ENCODE measurements at regions not wholly inside any gene's neighbourhood (a gene's known extent, or its start where the extent isn't known, plus 50 kb on each side); places are given as distances from the start of the nearest gene placed in this dataset.

DNA sequence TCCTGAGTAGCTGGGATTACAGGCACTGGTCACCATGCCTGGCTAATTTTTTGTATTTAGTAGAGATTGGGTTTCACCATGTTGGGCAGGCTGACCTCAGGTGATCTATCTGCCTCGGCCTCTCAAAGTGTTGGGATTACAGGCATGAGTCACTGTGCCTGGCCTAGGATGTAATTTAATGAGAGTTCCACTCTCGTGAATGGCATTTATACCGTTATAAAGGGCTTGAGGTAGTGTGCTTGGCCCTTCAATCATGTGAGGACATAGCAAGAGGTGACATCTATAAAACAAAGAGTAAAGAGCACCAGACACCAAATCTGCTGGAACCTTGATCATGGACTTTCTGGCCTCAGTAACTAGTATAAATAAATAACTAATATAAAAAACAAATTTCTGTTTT is 93.5 kb upstream of the PPP1R9A start:
- DNase-seq = no peak

DNA sequence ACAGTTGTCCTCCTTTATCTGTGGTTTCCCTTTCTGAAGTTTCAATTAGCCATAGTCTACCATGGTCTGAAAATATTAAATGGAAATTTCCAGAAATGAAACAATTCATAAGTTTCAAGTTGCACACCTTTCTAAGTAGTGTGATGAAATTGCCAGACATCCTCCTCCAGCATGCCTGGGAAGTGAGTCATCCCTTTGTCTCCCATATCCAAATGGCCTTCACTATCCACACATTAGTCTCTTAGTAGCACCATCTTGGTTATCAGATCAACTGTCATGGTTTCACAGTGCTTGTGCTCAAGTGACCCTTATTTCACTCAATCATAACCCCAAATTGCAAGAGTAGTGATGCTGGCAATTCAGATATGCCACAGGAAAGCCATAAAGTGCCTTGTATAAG is 83.4 kb upstream of the PPP1R9A start:
- no peak for DNase-seq

DNA sequence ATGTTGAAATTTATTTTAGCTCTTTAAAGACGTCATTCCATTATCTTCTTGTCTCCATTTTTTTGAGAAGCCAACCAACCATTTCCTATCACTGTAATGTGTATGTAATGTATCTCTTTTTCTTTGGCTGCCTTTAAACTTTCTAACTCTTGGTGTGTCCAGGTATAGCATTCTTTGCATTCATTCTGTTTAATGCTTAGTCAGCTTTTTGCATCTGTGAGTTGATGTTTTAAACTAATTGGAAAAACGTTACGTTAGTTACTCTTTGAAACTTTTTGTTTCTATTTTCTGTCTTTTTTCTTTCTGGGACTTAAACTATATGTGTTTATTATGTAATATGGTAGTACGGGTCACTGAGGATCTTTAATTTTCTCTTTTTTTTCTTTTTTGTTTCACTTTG is 77.4 kb upstream of the PPP1R9A start:
- DNase-seq = no peak

DNA sequence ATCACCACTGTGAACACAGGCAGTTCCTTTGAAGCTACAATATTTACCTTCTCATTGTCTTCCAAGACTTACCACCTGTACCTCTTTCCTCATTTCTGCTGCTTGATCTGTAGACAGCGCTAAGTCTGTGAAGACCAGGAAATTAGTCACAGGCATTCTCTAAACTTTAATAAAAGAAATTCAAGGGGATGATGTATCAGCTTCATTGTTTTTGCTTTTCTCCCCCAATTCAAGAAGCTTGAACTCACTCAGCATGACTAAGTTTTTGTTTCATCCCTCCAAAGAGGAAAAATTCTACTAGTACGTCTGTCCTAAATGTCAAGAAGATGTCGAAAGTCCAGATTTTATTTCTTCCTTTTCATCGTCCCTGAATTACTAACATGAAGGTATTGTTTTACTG is 75.3 kb upstream of the PPP1R9A start:
- DNase-seq = no peak

DNA sequence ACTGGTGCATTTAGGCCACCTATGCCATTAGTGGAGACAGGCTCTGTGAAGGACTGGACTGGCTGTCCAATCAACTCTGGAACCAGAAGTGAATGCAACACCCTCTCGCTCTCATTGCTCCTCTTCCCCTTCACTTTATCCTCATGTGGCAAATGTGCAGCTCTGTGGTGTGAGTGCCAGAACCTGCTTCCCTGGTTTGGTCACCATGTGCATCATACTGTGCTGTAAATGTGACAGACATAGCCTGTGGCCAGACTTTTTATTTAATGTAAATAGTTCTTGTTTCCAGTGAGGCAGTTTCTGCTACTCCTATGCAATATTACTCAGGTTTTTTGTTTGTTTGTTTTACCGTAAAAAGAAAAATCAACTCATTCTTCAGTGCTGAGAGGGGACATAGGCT is 73.0 kb upstream of the PPP1R9A start:
- no peak for DNase-seq

DNA sequence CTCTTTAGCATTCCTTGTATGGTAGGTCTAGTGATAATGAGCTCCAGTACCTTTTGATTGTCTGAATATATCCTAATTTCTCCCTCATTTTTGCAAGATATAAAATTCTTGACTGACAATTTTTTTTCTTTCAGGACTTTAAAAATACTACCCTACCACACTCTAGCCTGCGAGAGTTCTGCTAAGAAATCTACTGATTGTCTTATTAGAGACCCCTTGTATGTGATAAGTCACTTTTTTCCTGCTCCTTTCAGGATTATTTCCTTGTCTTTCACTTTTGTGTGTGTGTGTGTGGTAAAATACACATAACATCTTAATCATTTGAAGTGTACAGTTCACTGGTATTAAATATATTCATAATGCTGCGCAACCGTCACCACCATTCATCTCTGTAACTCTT is 68.7 kb upstream of the PPP1R9A start:
- no peak for DNase-seq

DNA sequence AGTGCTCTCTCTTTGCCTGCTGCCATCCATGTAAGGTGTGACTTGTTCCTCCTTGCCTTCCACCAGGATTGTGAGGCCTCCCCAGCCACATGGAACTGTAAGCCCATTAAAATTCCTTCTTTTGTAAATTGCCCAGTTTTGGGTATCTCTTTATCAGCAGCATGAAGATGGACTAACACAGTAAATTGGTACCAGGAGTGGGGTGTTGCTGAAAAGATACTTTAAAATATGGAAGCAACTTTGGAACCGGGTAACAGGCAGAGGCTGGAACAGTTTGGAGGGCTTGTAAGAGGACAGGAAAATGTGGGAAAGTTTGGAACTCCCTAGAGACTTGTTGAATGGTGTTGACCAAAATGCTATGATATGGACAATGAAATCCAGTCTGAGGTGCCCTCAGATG is 63.8 kb upstream of the PPP1R9A start:
- no peak for DNase-seq

DNA sequence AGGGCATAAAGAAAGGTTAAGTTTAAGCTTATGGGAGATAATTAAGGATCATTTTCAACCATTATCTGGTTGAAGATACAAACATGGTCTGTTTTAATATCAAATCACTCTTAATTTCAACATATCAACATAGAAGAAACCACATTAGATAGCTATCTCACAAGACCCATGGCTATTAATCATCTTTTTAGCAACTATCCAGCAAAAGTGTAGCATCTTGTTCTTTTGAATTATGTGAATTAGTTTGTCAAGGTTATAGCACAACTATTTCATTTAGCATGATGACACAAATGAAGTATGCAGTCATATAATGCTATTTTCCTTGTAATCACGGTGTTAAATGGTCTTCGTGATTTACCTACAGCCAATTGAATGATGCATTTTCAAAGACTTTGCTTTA is 58.9 kb upstream of the PPP1R9A start:
- DNase-seq = no peak

DNA sequence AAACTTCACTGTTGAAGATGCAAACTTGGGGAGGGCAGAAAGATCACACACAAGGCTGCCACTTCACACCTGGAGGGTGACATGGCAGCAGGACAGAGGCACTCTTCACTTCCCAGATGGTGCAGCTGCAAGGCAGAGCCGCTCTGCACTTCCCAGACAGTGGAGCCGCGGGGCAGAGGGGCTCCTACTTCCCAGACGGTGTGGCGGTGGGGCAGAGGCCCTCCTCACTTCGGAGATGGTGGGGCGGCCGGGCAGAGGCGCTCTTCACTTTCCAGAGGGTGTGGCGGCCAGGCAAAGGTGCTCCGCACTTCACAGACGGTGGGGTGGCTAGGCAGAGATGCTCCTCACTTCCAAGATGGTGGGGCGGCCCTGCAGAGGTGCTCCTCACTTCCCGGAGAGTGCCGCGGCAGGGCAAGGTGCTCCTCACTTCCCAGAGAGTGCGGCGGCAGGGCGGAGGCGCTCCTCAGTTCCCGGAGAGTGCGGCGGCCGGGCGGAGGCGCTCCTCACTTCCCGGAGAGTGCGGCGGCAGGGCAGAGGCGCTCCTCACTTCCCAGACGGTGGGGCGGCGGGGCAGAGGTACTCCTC is 58.3 kb upstream of the PPP1R9A start:
- DNase-seq = no peak

DNA sequence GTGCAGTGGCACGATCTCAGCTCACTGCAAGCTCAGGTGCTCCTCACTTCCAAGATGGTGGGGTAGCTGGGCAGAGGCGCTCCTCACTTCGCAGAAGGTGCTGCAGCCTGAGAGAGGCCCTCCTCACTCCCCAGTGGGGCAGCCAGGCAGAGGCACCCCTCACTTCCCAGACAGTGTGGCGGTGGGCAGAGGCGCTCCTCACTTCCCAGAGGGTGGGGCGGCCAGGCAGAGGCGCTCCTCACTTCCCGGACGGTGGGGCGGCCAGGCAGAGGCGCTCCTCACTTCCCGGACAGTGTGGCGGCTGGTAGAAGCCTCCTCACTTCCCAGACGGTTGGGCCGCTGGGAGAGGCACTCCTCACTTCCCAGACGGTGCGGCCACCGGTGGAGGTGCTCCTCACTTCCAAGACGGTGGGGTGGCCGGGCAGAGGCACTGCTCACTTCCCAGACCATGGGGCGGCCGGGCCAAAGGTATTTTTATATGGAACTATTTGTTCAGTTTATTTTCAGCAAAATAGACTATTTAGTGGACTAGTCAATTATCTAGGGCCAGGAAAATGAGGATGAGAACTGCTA is 57.7 kb upstream of the PPP1R9A start:
- DNase-seq = no peak

DNA sequence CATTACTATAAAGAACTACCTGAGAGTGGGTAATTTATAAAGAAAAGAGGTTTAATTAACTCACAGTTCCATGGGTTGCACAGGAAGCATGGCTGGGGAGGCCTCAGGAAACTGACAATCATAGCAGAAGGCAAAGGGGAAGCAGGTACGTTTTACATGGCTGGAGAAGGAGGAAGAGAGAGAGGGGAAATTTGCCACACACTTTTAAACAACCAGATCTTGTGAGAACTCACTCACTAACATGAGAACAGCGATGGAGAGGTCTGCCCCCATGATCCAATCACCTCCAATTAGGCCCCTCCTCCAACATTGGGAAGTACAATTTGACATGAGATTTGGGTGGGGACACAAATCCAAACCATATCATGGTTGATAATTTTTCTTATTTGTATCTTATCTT is 51.8 kb upstream of the PPP1R9A start:
- DNase-seq = no peak

DNA sequence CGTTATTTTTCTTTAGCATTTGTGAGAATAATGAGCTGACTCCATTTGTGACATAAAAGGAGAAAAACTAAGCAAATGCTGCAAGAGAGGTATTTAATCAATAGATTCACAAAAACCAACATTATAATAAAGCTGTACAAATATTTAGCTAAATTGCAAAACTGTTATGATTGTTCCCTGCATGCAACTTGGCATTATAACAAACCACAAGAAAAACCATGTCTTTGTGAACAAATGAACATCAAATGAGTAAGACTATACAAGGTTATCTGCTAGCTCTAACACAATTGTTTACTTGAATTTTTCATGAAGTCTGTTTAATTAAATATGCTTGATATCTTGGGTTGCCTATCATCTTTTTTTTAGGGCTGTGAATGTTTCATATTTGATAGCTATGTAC is 50.8 kb upstream of the PPP1R9A start:
- DNase-seq = no peak
